ENCODE measurements at regions not wholly inside any gene's neighbourhood (a gene's known extent, or its start where the extent isn't known, plus 50 kb on each side); places are given as distances from the start of the nearest gene placed in this dataset.
"Not testable (repeated sequence)": the region's sequence is repeated elsewhere in the genome, so short reads cannot be mapped to it uniquely, and the experiment has no call there.

GRCh38 chr12:67455236-67455635 is 186.1 kb downstream of the CAND1 start:
- DNase-seq (ENCODE audit: low read depth in 2 of 2) = no peak

- DNase-seq (ENCODE audit: low read depth in 2 of 2) = no peak
These were observed 187.3 kb downstream of the CAND1 start for GRCh38 chr12:67456431-67456901.

DNA sequence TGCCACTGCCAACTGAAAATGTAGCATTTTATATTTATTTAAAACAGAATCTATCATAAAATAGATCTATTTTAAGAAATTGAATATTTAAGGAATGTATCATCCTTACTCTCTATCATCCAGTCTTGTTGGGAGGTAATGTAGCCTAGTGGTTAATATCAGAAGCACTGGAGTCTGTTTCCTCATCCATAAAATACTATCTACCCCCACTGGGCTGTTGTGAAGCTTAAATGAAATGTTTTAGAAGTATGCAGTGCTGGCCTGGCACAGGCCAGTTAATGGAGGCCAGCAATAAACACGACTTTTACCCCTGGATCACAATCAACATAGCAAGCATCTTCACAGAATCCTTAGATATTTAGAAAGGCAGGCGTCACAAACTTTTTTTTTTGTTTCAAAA is 188.0 kb downstream of the CAND1 start:
- DNase-seq (ENCODE audit: low read depth in 2 of 2) = no peak

GRCh38 chr12:67457778-67458665 is 188.9 kb downstream of the CAND1 start:
- DNase-seq (ENCODE audit: low read depth in 2 of 2) = no peak

GRCh38 chr12:67459173-67459572 is 189.4 kb upstream of the DYRK2 start:
- DNase-seq (ENCODE audit: low read depth in 2 of 2) = no peak

GRCh38 chr12:67459578-67459977 is 189.0 kb upstream of the DYRK2 start:
- no peak for DNase-seq (ENCODE audit: low read depth in 2 of 2)

GRCh38 chr12:67460388-67460787 is 188.2 kb upstream of the DYRK2 start:
- DNase-seq (ENCODE audit: low read depth in 2 of 2) = no peak

GRCh38 chr12:67468549-67469245 is 179.8 kb upstream of the DYRK2 start:
- no peak for DNase-seq (ENCODE audit: low read depth in 2 of 2)

GRCh38 chr12:67469666-67470065 is 178.9 kb upstream of the DYRK2 start:
- no peak for DNase-seq (ENCODE audit: low read depth in 2 of 2)

DNA sequence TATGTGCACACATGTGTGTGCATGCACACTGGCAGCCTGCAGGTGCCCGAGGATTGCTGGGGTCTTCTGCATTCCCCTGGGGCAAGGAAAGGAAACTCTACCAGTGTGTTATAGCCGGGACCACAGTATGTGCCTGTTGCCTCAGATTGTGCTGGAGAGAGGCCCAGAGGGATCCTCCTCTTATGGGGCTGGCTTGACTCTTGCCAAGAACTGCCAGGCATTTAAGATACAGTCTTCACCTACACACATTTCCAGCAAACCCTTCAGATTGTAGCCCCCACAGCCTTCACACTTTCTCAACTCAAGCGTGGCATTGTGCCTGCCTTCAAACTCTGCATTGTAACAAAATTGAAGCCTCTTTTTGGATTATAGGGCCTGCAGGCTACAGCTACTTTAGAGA is 176.7 kb upstream of the DYRK2 start:
- no peak for DNase-seq (ENCODE audit: low read depth in 2 of 2)

DNA sequence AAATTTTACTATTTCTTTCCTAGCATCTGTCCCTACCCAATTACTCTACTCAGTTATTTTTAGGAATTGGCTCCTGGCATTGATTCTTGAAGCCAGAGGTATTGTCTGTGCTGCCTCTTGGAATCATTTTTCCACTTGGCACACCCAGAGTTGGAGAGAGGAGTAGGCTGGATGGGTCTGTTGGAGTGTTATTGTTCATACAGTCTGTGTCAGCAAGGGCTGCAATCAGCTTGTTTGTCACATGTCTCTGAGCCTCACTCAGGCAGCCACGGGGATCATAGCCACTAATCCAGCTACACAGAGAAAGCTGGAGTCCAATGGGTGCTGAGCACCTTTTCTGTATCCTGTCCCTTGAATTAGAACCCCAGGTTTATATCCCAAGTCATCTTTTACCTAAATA is 176.0 kb upstream of the DYRK2 start:
- no peak for DNase-seq (ENCODE audit: low read depth in 2 of 2)

GRCh38 chr12:67474934-67475620 is 173.5 kb upstream of the DYRK2 start:
- no peak for DNase-seq (ENCODE audit: low read depth in 2 of 2)

- DNase-seq (ENCODE audit: low read depth in 2 of 2) = no peak
These were observed 172.8 kb upstream of the DYRK2 start for GRCh38 chr12:67475725-67476124.

DNA sequence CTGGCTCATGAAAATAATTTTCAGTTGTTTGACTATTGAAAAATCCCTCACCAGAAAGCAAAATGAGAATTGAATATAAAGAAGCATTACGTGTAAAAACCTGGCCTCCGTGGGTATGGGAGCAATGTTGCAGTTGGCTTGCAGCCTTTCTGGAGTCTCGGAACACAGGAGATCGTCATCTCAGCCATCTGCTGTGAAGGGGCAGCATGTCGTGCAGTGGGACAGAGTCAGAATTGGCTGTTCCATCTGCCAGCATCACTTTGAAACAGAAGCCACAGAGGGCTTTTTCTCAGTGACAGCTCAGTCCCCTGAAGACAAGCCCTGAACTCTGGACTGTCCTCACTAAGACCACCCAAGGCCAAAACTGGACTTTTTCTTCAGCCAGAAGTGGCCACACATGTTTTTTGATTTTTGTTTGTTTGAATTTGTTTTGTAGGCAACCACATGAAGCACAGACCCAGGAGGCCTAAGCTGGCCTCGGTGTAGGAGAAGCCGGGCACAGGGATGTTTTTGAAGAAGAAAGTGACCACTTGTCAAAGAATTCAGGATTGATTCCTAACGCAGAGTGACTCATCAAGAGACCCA is 170.8 kb upstream of the DYRK2 start:
- DNase-seq (ENCODE audit: low read depth in 2 of 2) = no peak

DNA sequence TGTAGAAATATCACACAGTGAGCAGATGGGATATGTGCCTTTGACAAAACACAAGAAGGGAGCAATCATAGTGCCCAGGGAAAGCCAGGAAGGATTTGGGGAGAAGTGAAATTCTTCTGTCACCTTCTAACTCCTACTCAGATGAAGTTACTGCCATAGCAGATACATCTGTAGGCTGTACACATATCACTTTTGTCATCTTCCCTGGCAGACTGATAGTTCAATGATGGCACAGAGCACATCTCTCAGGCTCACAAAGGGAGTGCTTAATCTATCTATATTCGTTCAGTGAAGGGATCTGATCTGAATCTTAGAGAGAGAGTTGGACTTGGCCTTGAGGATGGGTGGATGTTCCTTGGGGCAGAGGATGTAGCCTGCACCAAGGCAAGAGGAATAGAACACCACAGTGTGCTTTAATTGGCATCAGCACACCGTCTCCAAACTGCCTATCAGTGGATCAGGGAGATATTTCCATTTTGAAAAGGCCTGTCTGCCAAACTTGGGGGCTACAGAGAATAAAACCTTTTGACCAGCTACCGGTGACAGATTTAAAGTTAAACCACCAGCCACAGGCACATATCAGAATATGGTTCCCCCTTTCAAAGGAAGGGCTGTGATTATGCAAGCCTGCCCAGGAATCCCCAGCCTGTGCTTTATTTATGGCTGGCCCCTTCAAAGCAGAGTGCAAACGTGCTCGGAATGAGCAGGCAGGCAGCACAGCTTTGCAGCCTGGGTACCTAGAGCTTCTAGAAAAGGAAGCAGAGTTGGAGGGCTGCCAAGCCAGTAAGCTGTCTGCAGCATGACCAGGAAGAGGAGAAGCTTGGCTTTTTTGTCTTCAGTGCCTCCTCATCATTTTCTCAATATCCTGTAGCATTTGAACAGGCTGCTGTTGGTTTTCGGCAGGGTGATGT is 165.5 kb upstream of the DYRK2 start:
- peak; percentile 23 to 46 for DNase-seq (ENCODE audit: low read depth in 2 of 2)

- DNase-seq (ENCODE audit: low read depth in 2 of 2) = no peak
These were observed 164.5 kb upstream of the DYRK2 start for GRCh38 chr12:67483871-67484554.

- no peak for DNase-seq (ENCODE audit: low read depth in 2 of 2)
These were observed 163.6 kb upstream of the DYRK2 start for GRCh38 chr12:67484791-67485480.

- no peak for DNase-seq (ENCODE audit: low read depth in 2 of 2)
These were observed 161.9 kb upstream of the DYRK2 start for GRCh38 chr12:67486671-67487070.

- DNase-seq (ENCODE audit: low read depth in 2 of 2) = not testable (repeated sequence)
These were observed 160.2 kb upstream of the DYRK2 start for GRCh38 chr12:67488349-67488748.

DNA sequence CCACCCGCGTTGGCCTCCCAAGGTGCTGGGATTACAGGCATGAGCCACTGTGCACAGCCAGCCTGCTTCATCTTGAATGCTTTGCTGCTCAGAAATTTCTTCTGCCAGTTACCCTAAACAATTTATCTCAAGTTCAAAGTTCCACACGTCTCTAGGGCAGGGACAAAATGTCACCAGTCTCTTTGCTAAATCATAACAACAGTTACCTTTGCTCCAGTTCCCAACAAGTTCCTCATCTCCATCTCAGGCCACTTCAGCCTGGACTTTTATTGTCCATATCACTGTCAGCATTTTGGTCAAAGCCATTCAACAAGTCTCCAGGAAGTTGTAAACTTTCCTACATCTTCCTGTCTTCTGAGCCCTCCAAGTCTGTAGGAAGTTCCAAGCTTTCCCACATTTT is 159.5 kb upstream of the DYRK2 start:
- no peak for DNase-seq (ENCODE audit: low read depth in 2 of 2)

Data from stimulated activated CD4-positive, alpha-beta T cell treated with anti-CD3 and anti-CD28 coated beads, Interleukin-1b, Interleukin-23, amount 100 ng/mL, for 4 hours (primary cell).